ENCODE measurements at regions not wholly inside any gene's neighbourhood (a gene's known extent, or its start where the extent isn't known, plus 50 kb on each side); places are given as distances from the start of the nearest gene placed in this dataset.
"Not testable (repeated sequence)": the region's sequence is repeated elsewhere in the genome, so short reads cannot be mapped to it uniquely, and the experiment has no call there.

DNA sequence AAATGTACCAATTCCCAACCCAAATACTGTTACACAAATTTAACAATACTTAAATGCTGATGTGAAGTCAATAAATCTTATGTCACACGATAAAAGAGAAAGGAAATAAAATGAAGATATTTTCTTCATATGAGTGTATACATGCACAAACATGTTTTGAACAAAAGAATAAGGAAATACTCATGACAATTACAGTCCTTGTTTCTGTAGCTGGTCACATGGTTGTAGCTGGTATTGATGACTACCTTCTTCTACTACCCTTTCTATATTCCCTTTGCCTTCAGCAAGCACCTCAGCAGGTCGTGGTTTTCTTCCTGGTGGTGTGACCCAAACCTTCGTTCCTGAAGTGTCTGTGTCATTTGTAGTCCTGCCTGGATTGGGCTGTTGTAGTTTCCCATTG is 269.2 kb downstream of the CALCRL start:
- not testable (repeated sequence) for TF ChIP-seq POLR2A, CTCF (IDR thresholded peaks at IDR 0.05)

All from upper lobe of left lung (tissue), 4 donors.